H1 (cell line): ENCODE measurements at regions not wholly inside any gene's neighbourhood (a gene's known extent, or its start where the extent isn't known, plus 50 kb on each side); places are given as distances from the start of the nearest gene placed in this dataset.

Experiments
- EP300 ChIP-seq, 2 experiments: IDR thresholded peaks; 1 replicate in 1 of 2; 2 replicates in 1 of 2; pipeline ENCODE4 v1.6.1; 2011 to 2012; ENCODE audit warnings: low read depth in 2 of 2, low read length in 2 of 2, mild to moderate bottlenecking in 2 of 2, borderline replicate concordance in 1 of 2, inconsistent platforms in 1 of 2, moderate library complexity in 1 of 2
- POLR2A ChIP-seq, 2 experiments: IDR thresholded peaks; 1 replicate in 1 of 2; 2 replicates in 1 of 2; pipeline ENCODE4 v1.6.1; 2011; ENCODE audit warnings: low read depth in 2 of 2, low read length in 2 of 2, mild to moderate bottlenecking in 2 of 2; ENCODE audit errors: control extremely low read depth in 1 of 2
- POU5F1 ChIP-seq: IDR thresholded peaks from 2 replicates; pipeline ENCODE4 v1.6.1; 2011; ENCODE audit warnings: low read depth, mild to moderate bottlenecking, low read length, moderate library complexity
- SP2 ChIP-seq: IDR thresholded peaks from 2 replicates; pipeline ENCODE4 v1.6.1; 2012; ENCODE audit warnings: mild to moderate bottlenecking, low read length, inconsistent platforms
- TF ChIP-seq, protein P1 (sequence below), 3 experiments: IDR thresholded peaks; 1 replicate in 2 of 3; 2 replicates in 1 of 3; pipeline versions ENCODE4 v1.5.1 to v1.6.1; 2011; ENCODE audit warnings: low read length in 3 of 3, mild to moderate bottlenecking in 3 of 3, inconsistent platforms in 2 of 3, low read depth in 1 of 3, moderate library complexity in 1 of 3; ENCODE audit not compliant: insufficient read depth in 1 of 3; ENCODE audit errors: control extremely low read depth in 1 of 3
- TF ChIP-seq, protein P2 (sequence below): IDR thresholded peaks from 2 replicates; pipeline ENCODE4 v1.6.1; 2012; ENCODE audit warnings: inconsistent platforms

DNA sequence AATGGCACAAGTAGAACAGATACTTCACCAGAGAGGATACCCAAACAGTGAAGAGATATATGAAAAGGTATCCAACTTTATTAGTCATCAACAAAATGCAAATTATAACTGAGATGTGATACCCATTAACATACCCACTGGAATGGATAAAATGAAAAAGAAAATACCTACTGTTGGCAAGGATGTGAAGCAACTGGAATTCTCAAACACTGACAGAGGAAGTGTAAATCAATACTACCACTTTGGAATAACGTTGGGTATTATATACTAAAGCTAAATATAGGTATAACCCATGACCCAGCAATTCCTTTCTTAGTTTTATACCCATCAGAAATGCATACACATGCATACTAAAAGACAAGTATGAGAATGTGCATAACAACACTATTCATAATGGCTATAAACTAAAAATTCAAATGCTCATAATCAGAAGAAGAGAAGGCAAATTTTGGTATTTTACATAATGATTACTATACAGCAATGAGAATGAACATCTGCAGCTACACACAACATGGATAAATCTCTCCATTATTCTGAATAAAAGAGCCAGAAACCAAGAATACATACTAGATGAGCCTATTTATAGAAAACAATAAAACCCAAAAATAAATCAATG is 80.6 kb downstream of the RPL27A start:
- no peak for TF ChIP-seq EP300 (IDR thresholded peaks at IDR 0.05; ENCODE audit: borderline replicate concordance in 1 of 2, low read depth in 2 of 2, low read length in 2 of 2)
- TF ChIP-seq, protein P1, sequence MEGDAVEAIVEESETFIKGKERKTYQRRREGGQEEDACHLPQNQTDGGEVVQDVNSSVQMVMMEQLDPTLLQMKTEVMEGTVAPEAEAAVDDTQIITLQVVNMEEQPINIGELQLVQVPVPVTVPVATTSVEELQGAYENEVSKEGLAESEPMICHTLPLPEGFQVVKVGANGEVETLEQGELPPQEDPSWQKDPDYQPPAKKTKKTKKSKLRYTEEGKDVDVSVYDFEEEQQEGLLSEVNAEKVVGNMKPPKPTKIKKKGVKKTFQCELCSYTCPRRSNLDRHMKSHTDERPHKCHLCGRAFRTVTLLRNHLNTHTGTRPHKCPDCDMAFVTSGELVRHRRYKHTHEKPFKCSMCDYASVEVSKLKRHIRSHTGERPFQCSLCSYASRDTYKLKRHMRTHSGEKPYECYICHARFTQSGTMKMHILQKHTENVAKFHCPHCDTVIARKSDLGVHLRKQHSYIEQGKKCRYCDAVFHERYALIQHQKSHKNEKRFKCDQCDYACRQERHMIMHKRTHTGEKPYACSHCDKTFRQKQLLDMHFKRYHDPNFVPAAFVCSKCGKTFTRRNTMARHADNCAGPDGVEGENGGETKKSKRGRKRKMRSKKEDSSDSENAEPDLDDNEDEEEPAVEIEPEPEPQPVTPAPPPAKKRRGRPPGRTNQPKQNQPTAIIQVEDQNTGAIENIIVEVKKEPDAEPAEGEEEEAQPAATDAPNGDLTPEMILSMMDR (IDR thresholded peaks at IDR 0.05; ENCODE audit: control extremely low read depth in 1 of 3, insufficient read depth in 1 of 3, low read depth in 1 of 3, low read length in 3 of 3), result no peak
- TF ChIP-seq POU5F1, result no peak
- no peak for TF ChIP-seq POLR2A (IDR thresholded peaks at IDR 0.05; ENCODE audit: control extremely low read depth in 1 of 2, low read depth in 2 of 2, low read length in 2 of 2)
- TF ChIP-seq, protein P2, sequence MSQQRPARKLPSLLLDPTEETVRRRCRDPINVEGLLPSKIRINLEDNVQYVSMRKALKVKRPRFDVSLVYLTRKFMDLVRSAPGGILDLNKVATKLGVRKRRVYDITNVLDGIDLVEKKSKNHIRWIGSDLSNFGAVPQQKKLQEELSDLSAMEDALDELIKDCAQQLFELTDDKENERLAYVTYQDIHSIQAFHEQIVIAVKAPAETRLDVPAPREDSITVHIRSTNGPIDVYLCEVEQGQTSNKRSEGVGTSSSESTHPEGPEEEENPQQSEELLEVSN, result no peak
- TF ChIP-seq SP2, result no peak
